ENCODE measurements at regions not wholly inside any gene's neighbourhood (a gene's known extent, or its start where the extent isn't known, plus 50 kb on each side); places are given as distances from the start of the nearest gene placed in this dataset.

DNA sequence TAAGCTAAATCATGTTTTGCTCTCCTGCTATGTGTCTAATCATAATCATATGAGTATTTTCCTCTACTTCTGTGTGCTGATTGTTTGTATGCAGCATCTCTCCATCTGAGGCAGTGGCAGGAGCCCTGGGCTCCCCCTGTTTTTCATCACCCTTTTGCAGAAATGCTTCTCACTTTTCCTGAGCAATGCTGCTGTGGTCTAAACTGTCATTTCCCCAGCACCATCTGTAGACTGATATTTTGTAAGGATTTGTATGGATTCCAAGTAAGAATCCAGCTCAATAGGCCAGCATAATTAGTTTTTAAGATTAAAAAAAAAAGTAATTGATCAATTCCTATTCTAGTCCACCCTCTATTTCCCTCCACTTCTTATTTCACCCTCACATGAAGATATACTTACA, 257.0 kb upstream of the CPHXL start:
- Histone ChIP-seq H3K4me3 (ENCODE audit: extremely low read depth, insufficient read depth, low read length, poor library complexity, severe bottlenecking) (no peak overlapping the region), H3K4me1 (ENCODE audit: control insufficient read depth, insufficient read depth, low read length, poor library complexity, severe bottlenecking) (no peaks in the 10 kb centered on the region), H3K36me3 (ENCODE audit: control insufficient read depth, insufficient read depth, low read length) (no peaks in the 10 kb centered on the region), H3K27ac (ENCODE audit: low read depth, low read length, severe bottlenecking) (no peak overlapping the region), H3K9me3 (ENCODE audit: control insufficient read depth, low read length) (no peaks in the 10 kb centered on the region)

DNA sequence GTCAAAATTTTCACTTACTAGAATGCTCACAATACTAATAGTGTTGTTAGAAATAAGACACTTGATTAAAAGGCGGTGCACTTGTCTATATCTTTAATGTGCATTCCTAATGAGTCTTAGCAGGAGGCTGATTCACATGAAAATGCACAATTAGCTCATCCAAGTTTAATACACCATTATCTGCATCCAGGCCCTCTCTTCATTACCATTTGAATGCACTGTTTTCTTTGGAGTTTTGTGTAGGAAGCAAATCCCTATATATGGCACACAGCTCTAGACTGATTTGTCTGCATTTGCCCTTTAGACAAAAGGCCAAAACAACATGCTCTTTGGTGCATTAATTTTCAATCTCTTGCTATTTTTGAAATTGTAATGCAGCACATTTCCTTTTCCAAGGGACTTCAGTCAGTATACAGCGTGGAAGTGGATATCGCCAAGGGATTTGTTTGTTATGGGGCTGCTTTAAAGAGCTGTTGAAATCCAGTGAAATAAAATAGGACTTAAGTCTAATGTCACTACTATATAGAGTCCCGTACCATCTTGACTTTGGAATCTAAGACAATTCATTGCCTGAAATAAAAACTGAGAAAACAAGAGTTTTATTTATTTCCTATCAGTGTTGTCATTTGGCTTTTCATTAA, 257.6 kb upstream of the CPHXL start:
- no peak overlapping the region for H3K4me3 ChIP-seq (ENCODE audit: extremely low read depth, insufficient read depth, low read length, poor library complexity, severe bottlenecking)
- no peak overlapping the region for H3K27ac ChIP-seq (ENCODE audit: low read depth, low read length, severe bottlenecking)
- H3K9me3 ChIP-seq (ENCODE audit: control insufficient read depth, low read length), result no peaks in the 10 kb centered on the region
- no CpG with 5 or more reads among the region's 4 CpGs for WGBS, 2 experiments (ENCODE audit: insufficient coverage in 2 of 2)
- no peaks in the 10 kb centered on the region for H3K36me3 ChIP-seq (ENCODE audit: control insufficient read depth, insufficient read depth, low read length)
- H3K4me1 ChIP-seq (ENCODE audit: control insufficient read depth, insufficient read depth, low read length, poor library complexity, severe bottlenecking), result no peaks in the 10 kb centered on the region

DNA sequence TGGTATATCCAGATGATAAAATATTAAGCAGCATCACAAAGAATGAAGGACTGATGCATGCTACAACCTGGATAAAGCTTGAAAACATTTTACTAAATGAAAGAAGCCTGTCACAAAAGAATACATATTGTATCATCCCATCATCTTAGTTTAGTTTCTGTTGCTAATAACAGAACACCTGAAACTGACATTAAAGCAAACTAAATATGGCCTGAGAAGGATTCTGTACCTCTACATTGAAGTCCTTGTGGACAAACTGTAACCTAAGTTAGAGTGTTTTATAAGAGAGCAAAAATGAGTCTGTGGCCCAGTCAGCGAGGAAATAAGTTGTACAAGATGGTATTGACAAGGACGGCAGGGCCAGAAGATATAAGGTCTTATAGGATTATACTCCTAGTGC, 261.0 kb upstream of the CPHXL start:
- Histone ChIP-seq H3K4me1 (ENCODE audit: control insufficient read depth, insufficient read depth, low read length, poor library complexity, severe bottlenecking) (no peaks in the 10 kb centered on the region), H3K4me3 (ENCODE audit: extremely low read depth, insufficient read depth, low read length, poor library complexity, severe bottlenecking) (no peak overlapping the region), H3K27ac (ENCODE audit: low read depth, low read length, severe bottlenecking) (no peak overlapping the region), H3K9me3 (ENCODE audit: control insufficient read depth, low read length) (no peaks in the 10 kb centered on the region), H3K36me3 (ENCODE audit: control insufficient read depth, insufficient read depth, low read length) (no peaks in the 10 kb centered on the region)
- 94 to 100% methylated on average over 2 of the region's 2 CpGs for WGBS, 2 experiments (ENCODE audit: insufficient coverage in 2 of 2)

GRCh38 chr16:75996491-75996890, 270.2 kb upstream of the CPHXL start:
- Histone ChIP-seq H3K4me3 (ENCODE audit: extremely low read depth, insufficient read depth, low read length, poor library complexity, severe bottlenecking) (no peak overlapping the region), H3K27ac (ENCODE audit: low read depth, low read length, severe bottlenecking) (no peak overlapping the region), H3K9me3 (ENCODE audit: control insufficient read depth, low read length) (no peaks in the 10 kb centered on the region), H3K36me3 (ENCODE audit: control insufficient read depth, insufficient read depth, low read length) (no peaks in the 10 kb centered on the region), H3K4me1 (ENCODE audit: control insufficient read depth, insufficient read depth, low read length, poor library complexity, severe bottlenecking) (no peaks in the 10 kb centered on the region)
- WGBS, 2 experiments (ENCODE audit: insufficient coverage in 2 of 2), result 90% methylated on average over 2 of the region's 3 CpGs

DNA sequence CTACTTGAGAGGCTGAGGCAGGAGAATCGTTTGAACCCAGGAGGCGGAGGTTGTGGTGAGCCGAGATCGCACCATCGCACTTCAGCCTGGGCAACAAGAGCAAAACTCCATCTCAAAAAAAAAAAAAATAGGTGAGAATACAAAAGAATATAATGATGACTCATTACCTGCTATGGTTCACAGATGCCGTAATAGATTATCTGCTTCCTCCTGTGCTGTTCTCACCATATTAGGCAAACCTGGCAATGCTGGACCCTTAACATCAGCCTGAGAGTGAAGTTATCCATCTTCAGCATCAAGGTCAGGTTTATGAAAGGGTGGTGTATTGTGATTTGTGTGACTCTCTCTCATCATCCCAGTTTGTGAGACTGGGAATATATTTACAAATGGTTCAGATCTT, 271.3 kb upstream of the CPHXL start:
- no peak overlapping the region for H3K4me3 ChIP-seq (ENCODE audit: extremely low read depth, insufficient read depth, low read length, poor library complexity, severe bottlenecking)
- H3K9me3 ChIP-seq (ENCODE audit: control insufficient read depth, low read length), result no peaks in the 10 kb centered on the region
- no peak overlapping the region for H3K27ac ChIP-seq (ENCODE audit: low read depth, low read length, severe bottlenecking)
- no peaks in the 10 kb centered on the region for H3K4me1 ChIP-seq (ENCODE audit: control insufficient read depth, insufficient read depth, low read length, poor library complexity, severe bottlenecking)
- H3K36me3 ChIP-seq (ENCODE audit: control insufficient read depth, insufficient read depth, low read length), result no peaks in the 10 kb centered on the region
- 100% methylated on average over 1 of the region's 6 CpGs; no CpG with 5 or more reads in 1 of the 2 experiments for WGBS, 2 experiments (ENCODE audit: insufficient coverage in 2 of 2)

DNA sequence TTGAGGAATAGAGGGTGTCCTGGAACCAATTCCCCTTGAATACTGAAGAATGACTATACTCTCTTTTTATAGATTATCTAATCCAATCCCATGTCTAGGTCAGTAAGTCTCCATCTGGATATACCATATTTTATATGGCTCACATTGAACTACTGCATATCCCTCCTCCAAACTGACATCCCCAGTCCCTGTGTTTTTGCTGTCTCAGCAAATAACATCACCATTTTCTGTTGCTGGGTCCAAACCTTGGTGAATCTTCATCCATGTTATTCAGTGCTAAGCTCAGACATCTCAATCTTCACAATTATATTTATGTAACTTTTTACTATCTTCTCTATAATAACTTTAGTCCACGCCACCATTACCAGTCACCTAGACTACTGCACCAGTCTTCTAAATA, 269.6 kb upstream of the CNTNAP4 start:
- H3K4me1 ChIP-seq (ENCODE audit: control insufficient read depth, insufficient read depth, low read length, poor library complexity, severe bottlenecking), result no peaks in the 10 kb centered on the region
- H3K4me3 ChIP-seq (ENCODE audit: extremely low read depth, insufficient read depth, low read length, poor library complexity, severe bottlenecking), result no peak overlapping the region
- H3K9me3 ChIP-seq (ENCODE audit: control insufficient read depth, low read length), result no peaks in the 10 kb centered on the region
- H3K27ac ChIP-seq (ENCODE audit: low read depth, low read length, severe bottlenecking), result no peak overlapping the region
- no peaks in the 10 kb centered on the region for H3K36me3 ChIP-seq (ENCODE audit: control insufficient read depth, insufficient read depth, low read length)
- 78 to 86% methylated on average over 1 of the region's 1 CpG for WGBS, 2 experiments (ENCODE audit: insufficient coverage in 2 of 2)

- H3K4me1 ChIP-seq (ENCODE audit: control insufficient read depth, insufficient read depth, low read length, poor library complexity, severe bottlenecking), result no peaks in the 10 kb centered on the region
- WGBS, 2 experiments (ENCODE audit: insufficient coverage in 2 of 2), result 80% methylated on average over 2 of the region's 2 CpGs; no CpG with 5 or more reads in 1 of the 2 experiments
- H3K4me3 ChIP-seq (ENCODE audit: extremely low read depth, insufficient read depth, low read length, poor library complexity, severe bottlenecking), result no peak overlapping the region
- no peak overlapping the region for H3K27ac ChIP-seq (ENCODE audit: low read depth, low read length, severe bottlenecking)
- H3K9me3 ChIP-seq (ENCODE audit: control insufficient read depth, low read length), result no peaks in the 10 kb centered on the region
- H3K36me3 ChIP-seq (ENCODE audit: control insufficient read depth, insufficient read depth, low read length), result no peaks in the 10 kb centered on the region
Measured at GRCh38 chr16:76023835-76024234, 253.4 kb upstream of the CNTNAP4 start.

- 38 to 57% methylated on average over 2 of the region's 2 CpGs for WGBS, 2 experiments (ENCODE audit: insufficient coverage in 2 of 2)
- Histone ChIP-seq H3K9me3 (ENCODE audit: control insufficient read depth, low read length) (peaks cover 32% of the 10 kb centered on the region), H3K4me1 (ENCODE audit: control insufficient read depth, insufficient read depth, low read length, poor library complexity, severe bottlenecking) (no peaks in the 10 kb centered on the region), H3K27ac (ENCODE audit: low read depth, low read length, severe bottlenecking) (no peak overlapping the region), H3K36me3 (ENCODE audit: control insufficient read depth, insufficient read depth, low read length) (no peaks in the 10 kb centered on the region), H3K4me3 (ENCODE audit: extremely low read depth, insufficient read depth, low read length, poor library complexity, severe bottlenecking) (no peak overlapping the region)
Measured at GRCh38 chr16:76035689-76036088, 241.5 kb upstream of the CNTNAP4 start.

DNA sequence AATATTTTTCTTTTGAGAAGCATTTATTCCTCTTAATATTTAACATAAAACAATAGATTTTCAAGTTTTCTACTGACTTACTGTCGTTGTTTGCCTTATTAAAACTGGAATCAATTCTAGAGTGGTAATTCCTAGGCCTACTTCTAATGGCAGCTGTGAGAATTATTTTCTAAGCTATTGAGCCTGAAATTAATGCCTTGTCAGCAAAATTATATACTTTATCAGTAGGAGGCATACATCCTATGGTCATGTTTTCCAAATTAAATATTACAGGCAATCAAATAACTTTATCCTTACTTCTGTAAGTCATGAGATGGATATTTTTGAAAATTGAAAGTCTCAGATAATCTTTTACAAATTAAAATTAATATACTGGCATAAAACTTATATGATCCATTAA, 239.1 kb upstream of the CNTNAP4 start:
- H3K4me3 ChIP-seq (ENCODE audit: extremely low read depth, insufficient read depth, low read length, poor library complexity, severe bottlenecking), result no peak overlapping the region
- peaks cover 27% of the 10 kb centered on the region for H3K9me3 ChIP-seq (ENCODE audit: control insufficient read depth, low read length)
- no CpG with 5 or more reads among the region's 1 CpG for WGBS, 2 experiments (ENCODE audit: insufficient coverage in 2 of 2)
- H3K27ac ChIP-seq (ENCODE audit: low read depth, low read length, severe bottlenecking), result no peak overlapping the region
- H3K36me3 ChIP-seq (ENCODE audit: control insufficient read depth, insufficient read depth, low read length), result no peaks in the 10 kb centered on the region
- no peaks in the 10 kb centered on the region for H3K4me1 ChIP-seq (ENCODE audit: control insufficient read depth, insufficient read depth, low read length, poor library complexity, severe bottlenecking)

GRCh38 chr16:76052725-76053124, 224.5 kb upstream of the CNTNAP4 start:
- Histone ChIP-seq H3K27ac (ENCODE audit: low read depth, low read length, severe bottlenecking) (no peak overlapping the region), H3K4me3 (ENCODE audit: extremely low read depth, insufficient read depth, low read length, poor library complexity, severe bottlenecking) (no peak overlapping the region), H3K9me3 (ENCODE audit: control insufficient read depth, low read length) (no peaks in the 10 kb centered on the region), H3K36me3 (ENCODE audit: control insufficient read depth, insufficient read depth, low read length) (no peaks in the 10 kb centered on the region), H3K4me1 (ENCODE audit: control insufficient read depth, insufficient read depth, low read length, poor library complexity, severe bottlenecking) (no peaks in the 10 kb centered on the region)
- WGBS, 2 experiments (ENCODE audit: insufficient coverage in 2 of 2), result 83% methylated on average over 1 of the region's 2 CpGs; no CpG with 5 or more reads in 1 of the 2 experiments

DNA sequence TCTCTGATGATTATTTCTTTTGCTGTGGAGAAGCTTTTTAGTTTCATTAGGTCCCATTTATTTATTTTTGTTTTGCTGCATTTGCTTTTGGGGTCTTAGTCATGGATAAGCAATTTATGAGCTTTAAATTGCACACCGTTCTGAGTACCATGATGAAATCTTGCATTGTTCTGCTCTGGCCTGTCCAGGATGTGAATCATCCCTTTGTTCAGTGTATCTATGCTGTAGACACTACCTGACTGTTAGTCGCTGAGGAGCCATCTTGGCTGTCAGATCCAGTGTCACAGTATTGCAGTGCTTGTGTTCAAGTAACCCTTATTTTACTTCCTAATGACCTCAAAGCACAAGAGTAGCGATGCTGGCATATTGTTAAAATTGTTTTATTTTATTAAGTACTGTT, 218.0 kb upstream of the CNTNAP4 start:
- no peaks in the 10 kb centered on the region for H3K36me3 ChIP-seq (ENCODE audit: control insufficient read depth, insufficient read depth, low read length)
- no peaks in the 10 kb centered on the region for H3K4me1 ChIP-seq (ENCODE audit: control insufficient read depth, insufficient read depth, low read length, poor library complexity, severe bottlenecking)
- no peak overlapping the region for H3K27ac ChIP-seq (ENCODE audit: low read depth, low read length, severe bottlenecking)
- no peak overlapping the region for H3K4me3 ChIP-seq (ENCODE audit: extremely low read depth, insufficient read depth, low read length, poor library complexity, severe bottlenecking)
- H3K9me3 ChIP-seq (ENCODE audit: control insufficient read depth, low read length), result no peaks in the 10 kb centered on the region
- WGBS, 2 experiments (ENCODE audit: insufficient coverage in 2 of 2), result 80% methylated on average over 1 to 2 of the region's 3 CpGs
